Activated T-cell treated with anti-CD3 and anti-CD28 coated beads, Interleukin-2, amount 50 U/mL, for 1 hour (primary cell): ENCODE measurements at regions not wholly inside any gene's neighbourhood (a gene's known extent, or its start where the extent isn't known, plus 50 kb on each side); places are given as distances from the start of the nearest gene placed in this dataset.

Experiments
- DNase-seq: peaks from one replicate; pipeline ENCODE4 v3.0.0-alpha.2; 2020

DNA sequence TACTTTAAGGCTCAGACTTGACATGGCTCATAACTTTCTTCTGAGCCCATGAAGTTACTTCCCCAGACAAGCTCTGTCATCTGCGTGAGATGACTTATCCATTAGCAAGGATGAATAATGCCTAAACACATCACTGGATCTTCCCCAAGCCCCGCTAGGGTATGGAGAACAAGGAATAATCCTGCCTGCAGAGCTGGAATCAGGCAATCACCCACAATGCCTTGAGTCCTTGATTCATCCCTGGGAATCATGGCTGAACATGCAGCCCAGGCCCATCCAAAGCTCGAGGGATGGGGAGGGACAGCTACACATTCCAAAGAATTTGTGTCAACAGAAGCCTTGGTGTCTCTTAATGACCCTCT is 131.7 kb downstream of the PSMG1 start:
- DNase-seq = no peak

DNA sequence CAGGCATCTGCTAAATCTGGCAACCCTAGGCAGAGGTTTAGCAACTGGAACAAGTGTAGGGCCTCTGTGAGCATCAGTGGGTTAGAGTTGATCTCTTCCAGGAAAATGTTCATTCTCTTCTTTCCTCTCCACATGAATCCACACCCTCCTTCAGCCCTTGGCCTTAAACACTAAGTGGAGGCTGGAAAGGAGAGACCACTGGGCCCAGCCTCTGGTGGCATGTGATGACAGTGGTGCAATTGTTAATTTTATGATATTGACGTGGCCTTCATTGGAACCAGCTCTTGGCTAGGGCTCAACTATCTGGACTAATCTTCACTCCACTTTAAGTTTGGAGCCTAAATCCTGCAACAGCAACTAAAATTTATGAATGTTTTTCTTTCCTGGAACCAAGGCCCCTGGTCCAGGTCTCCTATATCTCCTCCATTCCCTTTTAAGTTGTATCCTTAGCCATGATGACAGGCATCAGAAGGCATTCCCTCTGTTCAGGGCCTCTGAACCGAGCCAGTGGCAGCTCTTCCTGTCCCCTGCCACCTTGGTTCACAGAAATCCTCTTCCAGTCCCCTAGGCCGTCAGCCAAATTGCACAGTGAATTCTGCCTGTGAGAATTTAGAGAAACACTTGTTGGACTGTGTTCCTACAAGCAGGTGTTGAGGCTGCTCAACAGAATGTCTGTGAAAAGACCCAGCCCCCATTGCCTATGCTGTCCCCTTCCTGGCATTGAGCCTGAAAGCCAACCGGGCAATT is 132.2 kb downstream of the PSMG1 start:
- DNase-seq = no peak

DNA sequence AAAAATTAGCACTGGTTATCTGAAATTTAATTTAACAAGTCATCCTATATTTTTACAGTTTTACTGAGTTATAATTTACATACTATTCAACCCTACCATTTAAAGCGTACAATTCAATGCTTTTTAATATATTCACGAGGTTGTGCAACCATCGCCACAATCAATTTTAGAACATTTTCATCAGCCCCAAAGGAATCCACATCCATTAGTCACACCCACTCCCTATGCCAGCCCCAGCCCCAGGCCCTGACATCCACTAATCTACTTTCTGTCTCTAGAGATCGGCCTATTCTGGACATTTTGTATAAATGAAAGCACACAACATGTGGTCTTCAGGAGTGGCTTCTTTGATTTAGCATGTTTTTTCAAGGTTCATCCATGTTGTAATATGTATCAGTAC is 134.7 kb downstream of the PSMG1 start:
- no peak for DNase-seq

GRCh38 chr21:39048064-39048463 is 135.2 kb downstream of the PSMG1 start:
- DNase-seq = no peak

DNA sequence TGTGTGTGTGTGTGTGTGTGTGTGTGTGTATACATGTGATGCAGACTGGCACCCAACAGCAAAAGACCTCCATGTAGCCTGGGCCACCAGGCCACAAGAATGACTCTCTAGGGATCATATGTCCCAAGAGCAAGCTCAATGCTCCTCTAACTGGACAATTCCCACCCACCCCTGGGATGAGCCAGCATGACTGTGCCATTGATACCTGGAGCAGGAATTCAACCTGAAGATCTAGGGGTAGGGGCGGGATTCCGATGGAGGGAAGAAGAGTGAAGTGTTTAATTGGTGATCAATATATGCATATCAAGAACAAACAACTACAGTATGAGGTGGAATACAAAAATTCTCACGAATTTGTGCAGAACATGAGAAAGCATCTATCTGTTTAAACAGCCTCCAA is 136.2 kb downstream of the PSMG1 start:
- DNase-seq = no peak

DNA sequence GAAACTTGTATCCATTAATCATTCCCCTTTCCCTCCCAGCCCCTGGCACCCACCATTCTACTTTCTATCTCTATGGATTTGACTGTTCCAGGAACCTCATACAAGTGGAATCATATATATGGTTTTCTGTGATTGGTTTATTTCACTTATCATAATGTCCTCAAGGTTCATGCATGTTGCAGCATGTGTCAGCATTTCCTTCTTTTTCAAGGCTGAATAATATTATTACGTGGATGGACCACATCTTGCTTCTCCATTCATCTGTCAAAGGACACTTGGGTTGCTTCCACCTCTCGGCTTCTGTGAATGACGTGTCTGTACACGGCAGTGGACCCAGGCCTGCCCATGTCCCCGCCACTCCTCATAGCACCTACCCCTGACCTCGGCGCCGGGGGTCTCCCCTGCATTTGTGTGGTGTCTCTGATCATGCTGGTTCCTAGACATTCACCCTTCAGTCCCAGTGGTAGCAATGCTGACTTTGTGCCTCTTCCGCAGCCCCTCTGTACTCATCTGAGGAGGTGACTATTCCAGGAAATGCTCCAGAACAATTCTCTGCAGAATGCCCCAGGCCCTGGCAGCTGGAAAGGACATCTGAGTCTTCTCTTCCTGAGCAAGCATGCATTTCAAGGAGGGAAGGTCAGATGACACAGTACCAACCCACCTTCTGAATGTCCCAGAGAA is 136.9 kb downstream of the PSMG1 start:
- no peak for DNase-seq

DNA sequence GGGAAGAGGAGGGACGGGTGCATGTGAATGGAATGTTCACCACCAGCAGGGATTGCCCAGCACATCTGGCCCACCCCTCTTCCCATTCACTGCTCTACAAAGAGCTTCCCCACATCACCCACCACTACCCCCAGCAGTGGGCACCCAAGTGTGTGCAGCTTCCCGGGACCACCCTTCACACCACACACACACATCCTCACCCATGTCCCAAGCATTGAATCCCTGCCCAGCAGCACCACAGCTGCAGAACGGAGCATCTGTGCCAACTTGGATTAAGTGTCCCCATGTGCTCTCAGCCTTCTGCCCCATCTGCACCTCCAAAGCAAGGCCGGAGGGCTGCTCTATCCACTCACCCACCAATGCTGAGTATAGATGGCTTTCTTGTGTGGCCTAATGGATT is 141.4 kb downstream of the PSMG1 start:
- DNase-seq = no peak

DNA sequence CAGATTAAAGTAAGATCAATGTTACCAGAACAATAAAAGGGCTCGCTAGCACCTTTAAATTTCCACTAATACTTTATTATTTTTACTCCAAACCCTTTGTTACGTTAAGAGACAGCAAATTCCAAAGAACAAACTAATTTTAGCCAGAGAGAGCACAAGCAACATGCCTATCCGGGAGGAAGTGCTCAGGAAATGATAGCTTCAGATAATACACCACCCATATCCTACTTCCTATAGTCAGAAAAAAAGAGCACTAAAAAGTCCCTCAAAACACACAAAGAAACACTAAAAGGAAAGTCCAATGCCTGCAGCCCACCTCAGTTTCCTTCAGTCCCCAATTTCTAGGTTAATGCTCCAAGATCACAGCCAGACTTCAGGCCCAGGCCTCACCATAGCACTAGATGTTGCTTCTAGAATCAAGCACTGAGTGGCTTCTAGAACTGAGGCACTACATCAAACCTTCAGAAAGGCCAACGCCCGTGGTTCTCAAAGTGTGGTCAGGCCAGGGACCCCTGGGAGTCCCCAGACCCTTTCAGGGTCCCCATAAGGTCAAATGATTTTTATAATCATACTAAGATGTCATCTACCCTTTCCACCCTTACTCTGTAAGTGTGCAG is 142.6 kb downstream of the PSMG1 start:
- no peak for DNase-seq

DNA sequence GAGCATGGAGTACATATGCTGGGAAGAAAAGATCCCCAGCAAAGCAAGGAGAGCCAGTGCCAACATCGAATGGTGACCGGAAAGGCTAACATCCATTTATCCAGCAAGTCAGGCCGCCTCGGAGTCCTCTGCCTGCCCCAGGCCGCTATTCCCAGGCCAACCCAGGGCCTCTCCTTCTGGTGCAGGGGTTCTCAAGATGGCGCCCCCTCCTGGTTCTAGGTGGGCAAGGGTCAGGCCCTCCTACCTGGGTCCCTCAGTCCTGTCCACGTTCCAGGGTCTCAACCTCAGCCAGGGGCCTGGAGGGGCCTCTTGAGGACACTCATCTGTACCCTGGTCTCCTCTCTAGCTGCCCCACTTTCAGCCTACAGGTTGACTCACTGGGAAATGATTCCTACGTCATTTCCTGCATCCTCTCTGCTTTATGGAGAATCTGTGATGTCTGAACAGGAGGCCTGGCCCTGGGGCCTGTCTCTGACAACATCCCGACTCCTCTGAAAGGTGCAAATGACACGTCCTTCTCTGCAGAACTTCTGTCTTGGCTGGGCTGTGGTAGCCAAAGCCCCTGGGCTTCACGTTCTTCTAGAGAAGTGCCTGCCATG is 145.3 kb downstream of the PSMG1 start:
- no peak for DNase-seq

- DNase-seq = no peak
Observed at GRCh38 chr21:39036581-39036980, 146.7 kb downstream of the PSMG1 start.

DNA sequence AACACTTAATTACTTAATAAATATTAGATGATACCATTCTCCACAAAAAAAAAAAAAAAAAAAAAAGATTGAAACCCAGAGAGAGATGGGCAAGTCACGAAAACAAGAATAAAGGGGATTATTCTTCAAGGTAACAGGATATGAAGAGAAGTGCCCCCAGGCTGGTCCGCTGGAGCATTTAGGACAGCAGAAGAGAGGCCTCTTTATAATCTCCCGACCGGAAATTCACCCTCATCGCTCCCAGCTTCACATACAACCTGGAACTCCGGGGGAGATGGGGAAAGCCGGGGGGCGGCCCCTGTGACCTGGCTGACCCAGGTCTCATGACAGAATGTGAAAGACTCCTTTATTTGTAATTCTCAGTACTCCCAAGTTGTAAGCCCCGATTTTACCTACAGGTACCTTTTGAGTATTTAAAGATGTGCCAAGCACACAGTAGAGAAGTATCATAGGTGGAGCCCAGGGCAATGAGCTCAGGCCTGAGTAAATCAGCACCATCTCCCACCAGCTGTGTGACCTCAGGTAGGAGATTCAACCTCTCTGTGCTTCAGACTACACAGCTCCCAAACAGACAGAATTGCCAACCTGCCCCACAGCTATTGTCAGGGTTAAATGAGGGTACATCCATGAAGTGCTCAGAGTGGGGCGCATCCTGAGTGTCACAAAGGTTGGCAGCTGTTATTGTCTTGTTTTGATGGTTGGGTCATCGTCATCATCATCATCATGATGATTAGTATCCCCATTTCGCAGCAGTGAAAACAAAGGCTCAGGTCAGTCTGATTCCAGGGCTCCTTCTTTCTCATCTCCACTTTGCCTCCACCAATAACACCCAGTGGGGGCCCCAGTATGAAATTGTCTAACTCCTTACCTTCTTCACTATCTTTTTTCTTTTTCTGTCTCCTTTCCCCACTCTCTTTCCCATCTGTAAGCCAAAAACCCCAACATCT is 148.4 kb downstream of the PSMG1 start:
- DNase-seq = no peak

GRCh38 chr21:39033878-39034589 is 149.2 kb downstream of the PSMG1 start:
- no peak for DNase-seq

DNA sequence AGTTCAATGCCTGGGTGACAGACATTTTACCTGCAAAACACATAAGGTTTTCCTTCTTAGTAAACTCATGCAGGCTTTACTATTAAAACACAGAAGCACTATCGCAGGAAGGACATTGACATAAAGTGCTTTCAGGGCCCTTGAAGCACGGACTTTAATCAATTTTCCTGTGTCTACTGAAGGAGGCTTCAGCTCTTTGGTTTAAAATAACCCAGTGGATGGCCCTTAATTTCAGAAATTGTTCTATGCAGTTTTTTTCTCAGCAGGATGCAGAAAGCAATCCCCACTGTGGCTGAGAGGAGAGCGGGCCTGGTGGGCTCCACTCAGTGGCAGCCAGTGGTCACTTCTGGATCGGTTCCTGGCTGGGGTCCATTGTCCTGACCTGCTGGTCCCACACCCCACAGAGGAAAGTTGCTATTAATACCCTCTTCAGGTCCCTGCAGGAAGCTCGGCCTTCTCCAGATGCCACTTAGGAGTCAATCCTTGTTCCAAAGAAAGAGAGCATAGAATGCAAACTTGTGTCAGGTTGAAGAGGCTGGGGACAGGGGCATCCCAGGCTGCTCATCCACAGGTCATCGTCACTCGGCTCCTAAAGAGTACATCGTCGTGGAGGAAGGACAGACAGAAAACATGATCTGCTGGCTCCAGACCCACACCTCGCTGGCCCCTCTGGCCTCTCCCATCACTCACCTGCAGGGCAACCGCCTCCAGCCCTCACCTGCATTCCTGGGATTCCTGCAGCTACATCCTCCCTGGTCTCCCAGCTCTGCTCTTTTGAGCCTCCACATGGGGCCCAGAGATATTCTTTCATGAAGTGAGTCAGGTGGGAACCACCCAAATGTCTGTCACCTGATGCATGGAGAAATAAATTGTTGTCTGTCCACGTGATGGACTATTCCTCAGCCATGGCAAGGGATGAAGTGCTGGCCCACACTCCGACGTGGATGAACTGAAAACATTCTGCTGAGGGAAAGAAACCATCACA is 153.1 kb downstream of the PSMG1 start:
- DNase-seq = no peak

- DNase-seq = no peak
Observed at GRCh38 chr21:39029086-39029755, 154.0 kb downstream of the PSMG1 start.

- no peak for DNase-seq
Observed at GRCh38 chr21:39025198-39025597, 158.1 kb downstream of the PSMG1 start.

GRCh38 chr21:39024538-39024937 is 158.7 kb downstream of the PSMG1 start:
- no peak for DNase-seq

- no peak for DNase-seq
Observed at GRCh38 chr21:39022863-39023693, 160.2 kb downstream of the PSMG1 start.

DNA sequence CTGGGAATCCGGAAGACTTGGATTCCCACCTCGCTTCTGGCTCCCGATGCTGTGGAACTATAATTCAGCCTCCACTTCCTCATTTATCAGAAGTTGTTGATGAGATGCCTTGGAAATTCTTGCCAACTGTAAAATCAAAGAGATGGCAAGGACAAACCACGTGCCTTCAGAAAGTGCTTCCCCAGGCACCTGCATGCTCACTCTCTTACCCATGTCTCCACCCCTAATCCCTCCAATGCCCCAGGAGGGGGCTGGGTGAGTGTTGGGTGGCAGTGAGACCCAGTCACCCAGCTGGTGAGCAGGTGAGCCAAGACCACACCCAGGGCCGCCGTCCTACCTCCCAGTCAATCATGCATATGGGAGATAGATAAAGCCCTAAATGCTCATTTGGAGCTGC is 160.8 kb downstream of the PSMG1 start:
- DNase-seq = no peak

DNA sequence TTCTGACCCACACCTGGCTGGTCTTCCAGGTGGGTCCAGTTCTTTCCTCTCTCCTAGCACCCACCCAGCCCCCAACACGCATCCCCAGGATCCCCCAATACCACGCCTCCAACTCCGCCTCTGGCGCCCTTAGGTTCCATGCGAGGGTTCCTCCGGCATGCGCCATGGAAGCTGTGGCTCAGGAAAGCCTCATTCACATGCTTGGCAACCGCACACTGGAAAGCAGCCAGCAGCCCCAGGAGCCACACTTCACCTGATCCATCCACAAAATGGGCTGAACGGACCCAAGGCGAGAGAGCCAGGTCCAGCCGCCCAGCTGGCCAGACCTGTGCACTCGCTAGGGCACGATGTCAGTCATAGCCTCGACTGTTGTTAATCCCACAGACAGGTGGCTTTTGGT is 161.2 kb downstream of the PSMG1 start:
- DNase-seq = no peak
